ENCODE measurements at regions not wholly inside any gene's neighbourhood (a gene's known extent, or its start where the extent isn't known, plus 50 kb on each side); places are given as distances from the start of the nearest gene placed in this dataset.

- Histone ChIP-seq H3K27ac (ENCODE audit: low read length) (no peak overlapping the region), H3K4me3 (ENCODE audit: low read depth in 1 of 2, low read length in 2 of 2) (no peak overlapping the region), H3K4me1 (ENCODE audit: control insufficient read depth in 1 of 2, insufficient read depth in 2 of 2, low read length in 2 of 2) (no peaks in the 10 kb centered on the region), H3K27me3 (ENCODE audit: low read depth, low read length) (no peaks in the 10 kb centered on the region), H3K9me3 (ENCODE audit: control insufficient read depth in 1 of 2, low read length in 2 of 2) (no peaks in the 10 kb centered on the region), H3K36me3 (ENCODE audit: control insufficient read depth in 1 of 2, insufficient read depth in 2 of 2, low read length in 2 of 2) (no peaks in the 10 kb centered on the region)
These were observed 325.0 kb downstream of the PCDH7 start for GRCh38 chr4:31045151-31045550.

GRCh38 chr4:31045724-31046318, 325.7 kb downstream of the PCDH7 start:
- Histone ChIP-seq H3K4me1 (ENCODE audit: control insufficient read depth in 1 of 2, insufficient read depth in 2 of 2, low read length in 2 of 2) (no peaks in the 10 kb centered on the region), H3K27ac (ENCODE audit: low read length) (no peak overlapping the region), H3K4me3 (ENCODE audit: low read depth in 1 of 2, low read length in 2 of 2) (no peak overlapping the region), H3K36me3 (ENCODE audit: control insufficient read depth in 1 of 2, insufficient read depth in 2 of 2, low read length in 2 of 2) (no peaks in the 10 kb centered on the region), H3K9me3 (ENCODE audit: control insufficient read depth in 1 of 2, low read length in 2 of 2) (no peaks in the 10 kb centered on the region), H3K27me3 (ENCODE audit: low read depth, low read length) (no peaks in the 10 kb centered on the region)

- H3K4me3 ChIP-seq (ENCODE audit: low read depth in 1 of 2, low read length in 2 of 2), result no peak overlapping the region
These were observed 331.0 kb downstream of the PCDH7 start for GRCh38 chr4:31051151-31051550.

GRCh38 chr4:31051565-31051964, 331.4 kb downstream of the PCDH7 start:
- H3K27ac ChIP-seq (ENCODE audit: low read length), result no peak overlapping the region
- no peaks in the 10 kb centered on the region for H3K27me3 ChIP-seq (ENCODE audit: low read depth, low read length)
- H3K9me3 ChIP-seq (ENCODE audit: control insufficient read depth in 1 of 2, low read length in 2 of 2), result no peaks in the 10 kb centered on the region
- H3K4me3 ChIP-seq (ENCODE audit: low read depth in 1 of 2, low read length in 2 of 2), result no peak overlapping the region
- H3K4me1 ChIP-seq (ENCODE audit: control insufficient read depth in 1 of 2, insufficient read depth in 2 of 2, low read length in 2 of 2), result peaks cover 0 to 4% of the 10 kb centered on the region in 2 donors
- no peaks in the 10 kb centered on the region for H3K36me3 ChIP-seq (ENCODE audit: control insufficient read depth in 1 of 2, insufficient read depth in 2 of 2, low read length in 2 of 2)

More at GRCh38 chr4:31051151-31051550, 331.0 kb downstream of the PCDH7 start:
- no peaks in the 10 kb centered on the region for H3K27me3 ChIP-seq (ENCODE audit: low read depth, low read length)
- no peaks in the 10 kb centered on the region for H3K36me3 ChIP-seq (ENCODE audit: control insufficient read depth in 1 of 2, insufficient read depth in 2 of 2, low read length in 2 of 2)
- H3K9me3 ChIP-seq (ENCODE audit: control insufficient read depth in 1 of 2, low read length in 2 of 2), result no peaks in the 10 kb centered on the region
- peaks cover 0 to 4% of the 10 kb centered on the region in 2 donors for H3K4me1 ChIP-seq (ENCODE audit: control insufficient read depth in 1 of 2, insufficient read depth in 2 of 2, low read length in 2 of 2)
- no peak overlapping the region for H3K27ac ChIP-seq (ENCODE audit: low read length)

GRCh38 chr4:31052519-31052918, 332.4 kb downstream of the PCDH7 start:
- Histone ChIP-seq H3K9me3 (ENCODE audit: control insufficient read depth in 1 of 2, low read length in 2 of 2) (no peaks in the 10 kb centered on the region), H3K36me3 (ENCODE audit: control insufficient read depth in 1 of 2, insufficient read depth in 2 of 2, low read length in 2 of 2) (no peaks in the 10 kb centered on the region), H3K27ac (ENCODE audit: low read length) (no peak overlapping the region), H3K4me1 (ENCODE audit: control insufficient read depth in 1 of 2, insufficient read depth in 2 of 2, low read length in 2 of 2) (peaks cover 0 to 4% of the 10 kb centered on the region in 2 donors), H3K27me3 (ENCODE audit: low read depth, low read length) (no peaks in the 10 kb centered on the region), H3K4me3 (ENCODE audit: low read depth in 1 of 2, low read length in 2 of 2) (no peak overlapping the region)

- Histone ChIP-seq H3K36me3 (ENCODE audit: control insufficient read depth in 1 of 2, insufficient read depth in 2 of 2, low read length in 2 of 2) (no peaks in the 10 kb centered on the region), H3K4me3 (ENCODE audit: low read depth in 1 of 2, low read length in 2 of 2) (no peak overlapping the region), H3K4me1 (ENCODE audit: control insufficient read depth in 1 of 2, insufficient read depth in 2 of 2, low read length in 2 of 2) (peaks cover 0 to 4% of the 10 kb centered on the region in 2 donors), H3K9me3 (ENCODE audit: control insufficient read depth in 1 of 2, low read length in 2 of 2) (no peaks in the 10 kb centered on the region), H3K27ac (ENCODE audit: low read length) (no peak overlapping the region), H3K27me3 (ENCODE audit: low read depth, low read length) (no peaks in the 10 kb centered on the region)
These were observed 333.3 kb downstream of the PCDH7 start for GRCh38 chr4:31053451-31053850.

GRCh38 chr4:31054295-31054694, 334.1 kb downstream of the PCDH7 start:
- Histone ChIP-seq H3K9me3 (ENCODE audit: control insufficient read depth in 1 of 2, low read length in 2 of 2) (no peaks in the 10 kb centered on the region), H3K27me3 (ENCODE audit: low read depth, low read length) (no peaks in the 10 kb centered on the region), H3K36me3 (ENCODE audit: control insufficient read depth in 1 of 2, insufficient read depth in 2 of 2, low read length in 2 of 2) (no peaks in the 10 kb centered on the region), H3K27ac (ENCODE audit: low read length) (no peak overlapping the region), H3K4me3 (ENCODE audit: low read depth in 1 of 2, low read length in 2 of 2) (no peak overlapping the region), H3K4me1 (ENCODE audit: control insufficient read depth in 1 of 2, insufficient read depth in 2 of 2, low read length in 2 of 2) (peaks cover 0 to 4% of the 10 kb centered on the region in 2 donors)

GRCh38 chr4:31058656-31059055, 338.5 kb downstream of the PCDH7 start:
- no peak overlapping the region for H3K27ac ChIP-seq (ENCODE audit: low read length)
- H3K27me3 ChIP-seq (ENCODE audit: low read depth, low read length), result no peaks in the 10 kb centered on the region
- H3K9me3 ChIP-seq (ENCODE audit: control insufficient read depth in 1 of 2, low read length in 2 of 2), result no peaks in the 10 kb centered on the region
- H3K4me3 ChIP-seq (ENCODE audit: low read depth in 1 of 2, low read length in 2 of 2), result no peak overlapping the region
- H3K4me1 ChIP-seq (ENCODE audit: control insufficient read depth in 1 of 2, insufficient read depth in 2 of 2, low read length in 2 of 2), result no peaks in the 10 kb centered on the region
- H3K36me3 ChIP-seq (ENCODE audit: control insufficient read depth in 1 of 2, insufficient read depth in 2 of 2, low read length in 2 of 2), result no peaks in the 10 kb centered on the region

- no peaks in the 10 kb centered on the region for H3K9me3 ChIP-seq (ENCODE audit: control insufficient read depth in 1 of 2, low read length in 2 of 2)
These were observed 339.8 kb downstream of the PCDH7 start for GRCh38 chr4:31059753-31060522.

GRCh38 chr4:31065086-31065485, 344.9 kb downstream of the PCDH7 start:
- H3K9me3 ChIP-seq (ENCODE audit: control insufficient read depth in 1 of 2, low read length in 2 of 2), result no peaks in the 10 kb centered on the region
- H3K36me3 ChIP-seq (ENCODE audit: control insufficient read depth in 1 of 2, insufficient read depth in 2 of 2, low read length in 2 of 2), result no peaks in the 10 kb centered on the region
- no peak overlapping the region for H3K4me3 ChIP-seq (ENCODE audit: low read depth in 1 of 2, low read length in 2 of 2)
- peaks cover 0 to 4% of the 10 kb centered on the region in 2 donors for H3K4me1 ChIP-seq (ENCODE audit: control insufficient read depth in 1 of 2, insufficient read depth in 2 of 2, low read length in 2 of 2)
- H3K27ac ChIP-seq (ENCODE audit: low read length), result no peak overlapping the region
- H3K27me3 ChIP-seq (ENCODE audit: low read depth, low read length), result no peaks in the 10 kb centered on the region

More at GRCh38 chr4:31059753-31060522, 339.8 kb downstream of the PCDH7 start:
- H3K4me3 ChIP-seq (ENCODE audit: low read depth in 1 of 2, low read length in 2 of 2), result no peak overlapping the region
- H3K4me1 ChIP-seq (ENCODE audit: control insufficient read depth in 1 of 2, insufficient read depth in 2 of 2, low read length in 2 of 2), result no peaks in the 10 kb centered on the region
- H3K36me3 ChIP-seq (ENCODE audit: control insufficient read depth in 1 of 2, insufficient read depth in 2 of 2, low read length in 2 of 2), result no peaks in the 10 kb centered on the region
- no peaks in the 10 kb centered on the region for H3K27me3 ChIP-seq (ENCODE audit: low read depth, low read length)
- no peak overlapping the region for H3K27ac ChIP-seq (ENCODE audit: low read length)

GRCh38 chr4:31068257-31069075, 348.3 kb downstream of the PCDH7 start:
- Histone ChIP-seq H3K4me3 (ENCODE audit: low read depth in 1 of 2, low read length in 2 of 2) (no peak overlapping the region), H3K4me1 (ENCODE audit: control insufficient read depth in 1 of 2, insufficient read depth in 2 of 2, low read length in 2 of 2) (peaks cover 0 to 4% of the 10 kb centered on the region in 2 donors), H3K36me3 (ENCODE audit: control insufficient read depth in 1 of 2, insufficient read depth in 2 of 2, low read length in 2 of 2) (no peaks in the 10 kb centered on the region), H3K9me3 (ENCODE audit: control insufficient read depth in 1 of 2, low read length in 2 of 2) (no peaks in the 10 kb centered on the region), H3K27me3 (ENCODE audit: low read depth, low read length) (no peaks in the 10 kb centered on the region), H3K27ac (ENCODE audit: low read length) (no peak overlapping the region)
